ENCODE measurements at regions not wholly inside any gene's neighbourhood (a gene's known extent, or its start where the extent isn't known, plus 50 kb on each side); places are given as distances from the start of the nearest gene placed in this dataset.

DNA sequence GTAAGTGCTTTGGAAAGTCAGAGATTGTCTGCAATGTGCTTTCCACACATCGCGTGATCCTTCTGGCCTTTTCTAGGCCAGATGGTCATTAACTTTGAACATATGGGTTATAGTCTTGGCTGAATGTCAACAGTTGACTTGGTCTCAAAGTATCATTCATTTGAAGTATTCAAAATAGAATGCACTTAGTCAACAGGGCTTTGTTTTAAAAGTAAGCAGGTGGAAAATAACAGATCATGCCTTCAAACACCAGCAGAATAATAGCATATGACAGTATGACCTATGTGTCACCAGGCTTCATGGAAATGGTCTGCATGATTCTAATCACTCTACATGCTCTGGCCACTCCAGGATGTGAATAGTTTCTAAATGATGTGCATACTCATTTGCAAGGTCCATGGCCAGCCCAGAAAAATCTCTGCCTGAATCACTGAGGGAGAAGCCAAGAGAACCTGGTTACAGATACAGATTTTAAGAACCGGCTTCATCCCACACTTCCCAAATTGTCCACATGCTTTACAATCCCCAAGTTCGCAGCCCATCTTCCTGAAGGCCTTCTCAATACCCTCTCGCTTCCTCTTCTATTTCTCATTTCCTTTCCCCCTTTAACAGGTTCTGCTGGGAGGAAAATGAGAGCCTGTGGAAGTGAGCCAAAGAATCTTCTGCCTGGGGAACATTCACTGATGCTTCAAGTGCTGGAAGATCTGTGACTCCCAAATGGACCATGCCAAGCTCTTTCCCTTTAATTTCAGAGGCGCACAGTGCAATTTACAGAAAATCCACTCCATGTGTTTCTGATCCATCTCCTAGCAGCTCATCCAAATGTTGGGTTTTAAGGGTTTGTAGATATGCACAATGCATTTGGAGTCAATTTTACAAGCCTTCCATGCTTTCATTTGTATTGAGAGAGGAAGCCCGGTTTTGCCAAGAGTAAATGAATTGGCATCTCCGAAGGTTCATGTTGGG, 122.8 kb upstream of the GDF10 start:
- DNase-seq: no peak

GRCh38 chr10:47178537-47179290, 121.3 kb upstream of the GDF10 start:
- intact Hi-C loops (cut with DNase I): no loop called here
- DNase-seq: no peak
- no peak for ATAC-seq (ENCODE audit: poor library complexity)

More for the DNA sequence above, 122.8 kb upstream of the GDF10 start:
- ATAC-seq (ENCODE audit: poor library complexity): no peak
- intact Hi-C loops (cut with DNase I): no loop called here

DNA sequence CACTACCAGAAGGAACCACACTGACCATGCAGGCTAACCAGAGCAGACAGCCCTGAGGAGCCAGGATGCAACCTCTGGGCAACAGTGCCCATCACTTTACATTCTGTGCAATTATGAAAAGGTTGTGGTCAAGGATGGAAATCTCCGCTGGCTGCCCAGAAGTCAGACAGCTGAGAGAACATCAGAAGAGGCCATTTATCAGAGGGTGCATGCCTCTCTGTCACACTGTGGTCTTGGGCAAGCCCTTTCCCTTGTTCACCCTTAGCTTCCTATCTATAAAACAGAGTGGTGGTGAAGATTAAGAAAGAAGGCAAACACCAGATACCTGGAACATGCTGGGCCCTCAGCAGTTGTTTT, 120.7 kb upstream of the GDF10 start:
- DNase-seq: no peak
- intact Hi-C loops (cut with DNase I): no loop called here
- no peak for ATAC-seq (ENCODE audit: poor library complexity)

DNA sequence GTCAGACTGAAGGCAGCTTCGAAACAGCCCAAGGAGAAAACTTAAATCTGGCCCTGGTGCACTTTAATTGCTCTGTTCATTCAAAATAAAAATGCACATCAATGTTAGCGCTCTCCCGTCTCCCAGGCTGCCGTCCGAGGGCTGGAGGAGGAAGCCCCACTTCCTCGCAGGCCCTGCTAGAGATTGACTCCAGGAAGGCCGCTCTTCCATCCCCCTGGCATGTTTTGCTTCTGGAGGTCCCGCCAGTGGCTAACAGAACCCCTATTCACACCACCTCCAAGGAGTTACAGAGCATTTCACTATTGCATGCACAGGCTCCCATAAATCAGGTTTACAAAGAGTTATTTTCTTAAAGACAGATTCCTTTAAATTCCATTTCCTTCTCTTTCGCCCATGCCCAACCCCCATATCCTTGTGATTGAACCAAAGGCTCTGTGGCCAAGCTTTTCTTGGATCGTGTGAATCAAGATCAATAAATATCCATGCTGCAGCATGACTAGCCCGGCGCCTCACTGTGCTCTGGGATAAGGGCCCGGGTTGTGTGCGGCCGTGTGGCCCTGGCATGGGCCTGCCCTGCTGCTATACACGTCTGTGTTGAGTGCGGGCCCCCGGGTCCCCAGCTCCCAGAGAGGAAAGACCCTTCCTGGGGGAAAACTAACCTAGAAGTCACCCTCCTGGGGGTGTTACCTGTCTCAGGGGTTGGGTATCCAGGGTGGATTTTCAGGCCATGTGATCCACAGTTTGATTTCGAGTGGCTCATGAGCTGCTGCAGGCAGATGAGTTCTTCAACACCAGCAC, 118.7 kb upstream of the GDF10 start:
- intact Hi-C loops (cut with DNase I): no loop called here
- ATAC-seq (ENCODE audit: poor library complexity) (no peak), DNase-seq (no peak)

DNA sequence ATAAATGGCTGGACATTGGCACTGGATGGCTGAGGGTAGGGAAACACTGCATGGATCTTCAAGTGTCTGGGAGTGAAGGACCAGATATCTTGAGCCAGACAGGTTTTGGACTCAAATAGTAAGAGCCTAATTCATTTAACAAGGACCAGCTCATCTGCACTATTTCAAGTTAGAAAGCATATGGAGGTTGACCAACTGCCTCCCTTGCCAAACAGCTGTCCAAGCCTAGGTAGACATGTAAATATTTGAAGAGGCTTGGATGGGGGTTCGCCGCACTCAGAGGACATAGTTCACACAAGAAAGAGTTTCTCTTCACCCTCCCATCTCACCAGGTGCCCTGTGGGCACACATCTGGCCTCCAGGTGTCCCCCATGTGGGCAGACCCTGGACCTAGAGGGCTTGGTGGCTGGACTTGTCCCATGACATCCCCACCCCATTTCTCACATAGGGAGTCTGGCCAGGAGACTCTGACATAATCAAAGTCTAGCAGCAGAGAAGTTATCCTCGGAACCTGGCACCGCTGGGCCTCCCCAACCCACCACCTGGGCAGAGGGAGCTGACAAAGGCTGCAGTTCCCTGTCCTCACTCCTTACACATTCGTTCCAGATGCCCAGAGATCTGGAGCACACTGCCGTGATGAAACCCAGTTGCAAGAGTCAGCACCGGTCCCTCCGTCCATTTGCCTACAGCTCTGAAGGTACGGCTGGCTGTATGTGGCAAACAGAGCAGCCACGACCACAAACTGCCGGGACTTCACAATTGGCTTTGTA, 116.9 kb upstream of the GDF10 start:
- ATAC-seq (ENCODE audit: poor library complexity): no peak

GRCh38 chr10:47183704-47184041, 116.3 kb upstream of the GDF10 start:
- no peak for DNase-seq

More for the DNA sequence above, 116.9 kb upstream of the GDF10 start:
- DNase-seq: no peak
- intact Hi-C loops (cut with DNase I): no loop called here

DNA sequence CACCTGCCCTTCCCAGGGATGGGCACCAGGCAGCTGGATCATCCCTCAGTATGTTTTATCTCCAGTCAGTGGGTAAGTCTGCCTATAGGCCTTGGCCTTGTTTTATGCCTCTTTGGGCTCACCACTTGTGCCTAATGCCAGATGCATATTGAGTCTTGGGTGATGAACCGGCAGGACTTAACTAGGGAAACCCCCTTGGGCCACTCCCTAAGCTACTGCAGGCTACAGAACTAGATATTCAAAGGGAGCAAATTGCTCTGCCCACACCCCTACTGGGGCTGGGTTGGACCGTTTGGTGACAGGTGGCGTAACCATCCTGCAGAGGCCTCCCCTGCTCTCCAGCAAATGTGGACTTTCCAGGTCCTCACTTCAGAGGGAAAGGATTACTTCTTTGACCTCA, 115.7 kb upstream of the GDF10 start:
- intact Hi-C loops (cut with DNase I): no loop called here
- DNase-seq (no peak), ATAC-seq (ENCODE audit: poor library complexity) (no peak)

More at GRCh38 chr10:47183704-47184041, 116.3 kb upstream of the GDF10 start:
- intact Hi-C loops (cut with DNase I): no loop called here
- ATAC-seq (ENCODE audit: poor library complexity): no peak

DNA sequence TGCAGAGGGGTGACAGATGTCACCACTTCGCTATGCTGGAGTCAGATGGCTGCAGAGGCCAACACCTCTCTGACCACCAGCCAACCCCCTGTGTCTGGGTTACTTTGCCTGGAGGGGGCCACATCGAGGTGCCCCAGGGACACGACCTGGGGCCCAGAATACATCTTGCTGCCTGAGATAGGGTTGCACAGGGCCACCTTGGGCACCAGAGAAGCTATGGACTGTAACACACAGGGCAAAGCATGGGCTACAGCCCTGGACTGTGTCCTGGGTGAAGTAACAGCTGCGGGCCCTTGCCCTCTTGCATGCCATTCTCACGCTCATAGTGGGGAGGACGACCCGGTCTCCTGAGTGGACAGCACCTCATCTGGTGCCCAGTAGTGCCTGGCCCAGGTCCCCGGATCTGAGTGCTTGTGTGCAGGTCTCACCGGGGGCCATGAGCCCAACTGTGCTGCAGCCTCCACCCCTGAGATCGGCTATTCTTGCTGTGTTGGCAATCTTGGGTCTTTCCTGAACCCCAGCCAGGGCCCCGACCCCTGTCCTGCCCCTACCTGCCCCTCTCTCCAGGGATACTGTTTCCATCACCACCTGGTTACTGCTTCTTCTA, 115.2 kb upstream of the GDF10 start:
- no peak for ATAC-seq (ENCODE audit: poor library complexity)
- no peak for DNase-seq
- intact Hi-C loops (cut with DNase I): no loop called here

- intact Hi-C loops (cut with DNase I): no loop called here
- ATAC-seq (ENCODE audit: poor library complexity): no peak
- no peak for DNase-seq
Observed at GRCh38 chr10:47186941-47187340, 113.1 kb upstream of the GDF10 start.

DNA sequence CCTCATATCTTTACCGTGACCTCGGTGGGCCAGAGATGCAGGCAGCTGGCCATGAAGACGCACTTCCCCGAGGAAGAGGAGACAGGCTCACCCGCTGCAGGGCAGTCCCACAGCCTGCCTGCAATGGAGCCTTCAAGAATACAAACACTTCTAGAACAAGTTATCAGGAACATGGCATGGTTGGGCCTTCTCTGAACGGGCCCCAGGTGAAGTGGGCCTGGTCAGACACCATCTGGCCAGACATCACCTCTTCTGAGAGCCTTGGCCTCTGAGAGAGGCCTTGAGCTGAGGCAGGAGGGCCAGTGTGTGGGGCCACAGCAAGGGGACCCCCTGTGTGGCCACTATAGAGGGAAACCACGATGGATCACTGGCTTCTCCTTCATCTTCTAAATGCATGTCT, 112.4 kb upstream of the GDF10 start:
- DNase-seq (no peak), ATAC-seq (ENCODE audit: poor library complexity) (no peak)
- intact Hi-C loops (cut with DNase I): no loop called here

DNA sequence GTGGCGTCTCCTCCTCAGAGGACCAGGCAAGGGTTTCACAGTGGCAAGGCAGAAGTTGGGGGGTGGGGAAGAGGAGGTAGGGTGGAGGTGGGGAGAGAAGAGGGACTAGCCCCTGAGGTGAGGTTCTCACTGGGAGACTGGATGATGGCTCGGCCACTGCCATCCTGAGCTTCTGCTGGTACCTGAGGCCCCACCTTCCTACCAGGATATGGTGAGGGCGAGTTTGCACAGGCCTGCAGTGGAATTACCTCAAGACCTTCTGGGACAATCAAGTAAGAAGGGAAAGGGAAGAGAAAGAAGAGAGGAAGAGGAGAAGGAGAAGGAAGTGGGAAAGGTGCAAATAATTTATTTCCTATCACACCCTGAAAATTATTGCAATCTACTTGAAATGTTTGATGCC, 111.8 kb upstream of the GDF10 start:
- DNase-seq (no peak), ATAC-seq (ENCODE audit: poor library complexity) (no peak)
- intact Hi-C loops (cut with DNase I): no loop called here

GRCh38 chr10:47189802-47190201, 110.2 kb upstream of the GDF10 start:
- ATAC-seq (ENCODE audit: poor library complexity) (no peak), DNase-seq (no peak)
- intact Hi-C loops (cut with DNase I): no loop called here

GRCh38 chr10:47190301-47190700, 109.7 kb upstream of the GDF10 start:
- intact Hi-C loops (cut with DNase I): no loop called here
- no peak for ATAC-seq (ENCODE audit: poor library complexity)
- DNase-seq: no peak

- intact Hi-C loops (cut with DNase I): no loop called here
- DNase-seq (no peak), ATAC-seq (ENCODE audit: poor library complexity) (no peak)
Observed at GRCh38 chr10:47190802-47191450, 109.1 kb upstream of the GDF10 start.

- DNase-seq (no peak), ATAC-seq (ENCODE audit: poor library complexity) (no peak)
- intact Hi-C loops (cut with DNase I): no loop called here
Observed at GRCh38 chr10:47192273-47192672, 107.7 kb upstream of the GDF10 start.

DNA sequence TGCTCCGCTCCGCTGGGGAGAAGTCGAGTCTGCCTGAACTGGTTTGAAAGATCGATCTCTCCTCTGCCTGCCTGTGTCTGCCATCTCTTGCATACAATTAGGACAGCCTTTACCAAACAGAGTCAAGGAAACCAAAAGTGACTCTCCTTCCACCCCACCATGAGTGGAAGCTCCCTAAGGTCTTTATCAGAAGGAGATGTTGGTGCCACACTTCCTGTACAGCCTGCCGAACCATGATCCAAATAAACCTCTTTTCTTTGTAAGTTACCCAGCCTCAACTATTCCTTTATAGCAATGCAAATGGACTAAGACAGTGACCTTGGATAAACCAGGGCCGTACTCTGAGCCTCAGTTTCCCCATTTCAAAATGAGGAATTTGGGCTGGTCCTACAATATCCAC, 106.3 kb upstream of the GDF10 start:
- intact Hi-C loops (cut with DNase I): no loop called here
- ATAC-seq (ENCODE audit: poor library complexity) (no peak), DNase-seq (no peak)

- intact Hi-C loops (cut with DNase I): no loop called here
- no peak for ATAC-seq (ENCODE audit: poor library complexity)
- DNase-seq: no peak
Observed at GRCh38 chr10:47195274-47195885, 104.6 kb upstream of the GDF10 start.
